SK-N-SH (cell line): ENCODE measurements at regions not wholly inside any gene's neighbourhood (a gene's known extent, or its start where the extent isn't known, plus 50 kb on each side); places are given as distances from the start of the nearest gene placed in this dataset.

Source experiments
- CTCF ChIA-PET: fragments of 300-600, 350-600 bp; formaldehyde crosslinking; extraction: SDS; loops from one replicate; lab custom pipeline; 2021; lab: Yijun Ruan, JAX
- POLR2A ChIA-PET: fragments of 350-600 bp; sonication (Branson Sonifier 250); formaldehyde crosslinking; extraction: SDS; loops from one replicate; lab custom pipeline; 2020; ENCODE audit warnings: antibody characterized with exemption, inconsistent platforms; lab: Yijun Ruan, JAX
- DNase-seq: peaks from one replicate; pipeline ENCODE4 v3.0.0; 2012
- H2AFZ ChIP-seq: fragments of 200-600 bp; sonication (generic); 2 replicates; pipeline ENCODE4 v1.8.1; 2016; ENCODE audit warnings: antibody characterized with exemption, mild to moderate bottlenecking, low read depth
- H3F3A ChIP-seq: fragments of 200-600 bp; sonication (generic); replicated peaks from 2 replicates; pipeline ENCODE3; 2016; ENCODE audit warnings: antibody characterized with exemption, mild to moderate bottlenecking; ENCODE audit not compliant: insufficient read depth
- H3K27ac ChIP-seq, 2 experiments: fragments of 200-500 bp in 1 of 2; fragments of 200-600 bp in 1 of 2; sonication (Bioruptor generic) in 1 of 2; sonication (generic), shearing (Covaris generic) in 1 of 2; 2 replicates each; pipeline versions ENCODE4 v1.5.1 to v1.6.1; 2014 to 2016; ENCODE audit warnings: low read depth in 2 of 2, inconsistent platforms in 1 of 2, low read length in 1 of 2, mild to moderate bottlenecking in 1 of 2, mixed read lengths in 1 of 2
- H3K27me3 ChIP-seq: fragments of 200-600 bp; sonication (generic), shearing (Covaris generic); 2 replicates; pipeline ENCODE4 v1.6.1; 2016; ENCODE audit warnings: mixed run types; ENCODE audit not compliant: insufficient read depth
- H3K36me3 ChIP-seq, 2 experiments: fragments of 200-500 bp in 1 of 2; fragments of 200-600 bp in 1 of 2; sonication (Bioruptor generic) in 1 of 2; sonication (generic) in 1 of 2; replicated peaks in 1 of 2; 2 replicates each; pipeline versions ENCODE3 to v1.5.1; 2014 to 2016; ENCODE audit warnings: low read length in 1 of 2, mild to moderate bottlenecking in 1 of 2; ENCODE audit not compliant: insufficient read depth in 2 of 2, control insufficient read depth in 1 of 2
- H3K4me1 ChIP-seq, 2 experiments: fragments of 200-500 bp in 1 of 2; fragments of 200-600 bp in 1 of 2; sonication (Bioruptor generic) in 1 of 2; sonication (generic), shearing (Covaris generic) in 1 of 2; 2 replicates each; pipeline versions ENCODE4 v1.5.1 to v1.6.1; 2014 to 2016; ENCODE audit warnings: low read depth in 1 of 2, low read length in 1 of 2, mixed run types in 1 of 2; ENCODE audit not compliant: insufficient read depth in 2 of 2, control insufficient read depth in 1 of 2
- H3K4me2 ChIP-seq: fragments of 200-600 bp; sonication (generic), shearing (Covaris generic); 2 replicates; pipeline ENCODE4 v1.6.1; 2017; ENCODE audit warnings: mixed run types
- H3K4me3 ChIP-seq, 2 experiments: fragments of 200-500 bp in 1 of 2; fragments of 200-600 bp in 1 of 2; sonication (Bioruptor generic) in 1 of 2; sonication (generic), shearing (Covaris generic) in 1 of 2; 2 replicates each; pipeline versions ENCODE4 v1.5.1 to v1.8.1; 2014 to 2016; ENCODE audit warnings: low read depth in 2 of 2, inconsistent platforms in 1 of 2, low read length in 1 of 2, mild to moderate bottlenecking in 1 of 2, mixed read lengths in 1 of 2, moderate library complexity in 1 of 2
- H3K79me2 ChIP-seq: fragments of 200-600 bp; sonication (generic); 2 replicates; pipeline ENCODE4 v1.8.1; 2017; ENCODE audit warnings: mild to moderate bottlenecking; ENCODE audit not compliant: insufficient read depth
- H3K9ac ChIP-seq: fragments of 200-600 bp; sonication (generic); 2 replicates; pipeline ENCODE4 v1.6.1; 2017; ENCODE audit warnings: mixed run types
- H3K9me2 ChIP-seq: fragments of 200-600 bp; sonication (generic); 2 replicates; pipeline ENCODE4 v1.6.1; 2017; ENCODE audit warnings: mixed run types
- H3K9me3 ChIP-seq: fragments of 200-600 bp; sonication (generic); 2 replicates; pipeline ENCODE4 v1.6.1; 2017; ENCODE audit warnings: mixed run types, mild to moderate bottlenecking, moderate library complexity
- H4K20me1 ChIP-seq: fragments of 200-600 bp; sonication (generic); 2 replicates; pipeline ENCODE4 v1.6.1; 2017; ENCODE audit warnings: mild to moderate bottlenecking, mixed run types; ENCODE audit not compliant: insufficient read depth
- CHD2 ChIP-seq: fragments of 150-350 bp; IDR thresholded peaks from 2 replicates; pipeline ENCODE4 v1.6.1; 2018; ENCODE audit warnings: low read length; ENCODE audit not compliant: partially characterized antibody
- FOSL2 ChIP-seq: IDR thresholded peaks from 2 replicates; pipeline ENCODE4 v1.4.0; 2012; ENCODE audit warnings: low read depth, mild to moderate bottlenecking, moderate library complexity, borderline replicate concordance
- FOXJ3 ChIP-seq: sonication (generic); formaldehyde crosslinking; IDR thresholded peaks from 2 replicates; pipeline ENCODE4 v1.5.1; 2020; ENCODE audit warnings: mild to moderate bottlenecking, missing genetic modification reagents
- GABPA ChIP-seq: IDR thresholded peaks from 2 replicates; pipeline ENCODE4 v1.4.0; 2012; ENCODE audit warnings: low read depth, mild to moderate bottlenecking
- MEF2A ChIP-seq: IDR thresholded peaks from 2 replicates; pipeline ENCODE4 v1.4.0; 2012; ENCODE audit warnings: low read depth, borderline replicate concordance
- MXI1 ChIP-seq: IDR thresholded peaks from 2 replicates; pipeline ENCODE4 v1.6.1; 2012; ENCODE audit warnings: mild to moderate bottlenecking, low read depth, low read length, improper control_type of control experiment
- POLR2AphosphoS5 ChIP-seq: IDR thresholded peaks from 2 replicates; pipeline ENCODE4 v1.6.1; 2012; ENCODE audit warnings: low read depth, low read length
- RAD21 ChIP-seq: IDR thresholded peaks from 2 replicates; pipeline ENCODE4 v1.6.1; 2012; ENCODE audit warnings: mild to moderate bottlenecking, low read length
- RCOR1 ChIP-seq: fragments of 150-350 bp; IDR thresholded peaks from 2 replicates; pipeline ENCODE4 v1.6.1; 2017; ENCODE audit warnings: antibody characterized with exemption, low read length
- RFX5 ChIP-seq: IDR thresholded peaks from 2 replicates; pipeline ENCODE4 v1.6.1; 2012; ENCODE audit warnings: mild to moderate bottlenecking, improper control_type of control experiment, low read length
- SIN3A ChIP-seq: IDR thresholded peaks from 2 replicates; pipeline ENCODE4 v1.6.1; 2012; ENCODE audit warnings: low read depth, mild to moderate bottlenecking, low read length, moderate library complexity, borderline replicate concordance
- SMC3 ChIP-seq: IDR thresholded peaks from 2 replicates; pipeline ENCODE4 v1.6.1; 2012; ENCODE audit warnings: low read depth, low read length, improper control_type of control experiment
- TAF1 ChIP-seq: IDR thresholded peaks from 2 replicates; pipeline ENCODE4 v1.6.1; 2012; ENCODE audit warnings: low read depth, mild to moderate bottlenecking, low read length, moderate library complexity, borderline replicate concordance
- TCF12 ChIP-seq: IDR thresholded peaks from 2 replicates; pipeline ENCODE4 v1.4.0; 2012
- TEAD4 ChIP-seq: IDR thresholded peaks from 2 replicates; pipeline ENCODE4 v1.4.0; 2012; ENCODE audit warnings: mild to moderate bottlenecking, borderline replicate concordance; ENCODE audit not compliant: insufficient read depth
- YY1 ChIP-seq: IDR thresholded peaks from 2 replicates; pipeline ENCODE4 v1.4.0; 2012; ENCODE audit warnings: low read depth, mild to moderate bottlenecking
- WGBS: methylation state at CpG from one replicate; pipeline ENCODE4 v1.1.6; 2017; ENCODE audit warnings: low lambda C conversion rate; 5-methylcytosine and 5-hydroxymethylcytosine counted together
- TF ChIP-seq, protein P1 (sequence below): IDR thresholded peaks from 2 replicates; pipeline ENCODE4 v1.4.0; 2012; ENCODE audit warnings: low read depth, borderline replicate concordance
- TF ChIP-seq, protein P2 (sequence below): IDR thresholded peaks from 2 replicates; pipeline ENCODE4 v1.4.0; 2012; ENCODE audit warnings: low read depth, borderline replicate concordance
- TF ChIP-seq, protein P3 (sequence below): IDR thresholded peaks from 2 replicates; pipeline ENCODE4 v1.4.0; 2012; ENCODE audit warnings: low read depth
- TF ChIP-seq, protein P4 (sequence below): fragments of 150-350 bp; IDR thresholded peaks from 2 replicates; pipeline ENCODE4 v1.6.1; 2016; ENCODE audit warnings: mild to moderate bottlenecking, low read depth, low read length
- TF ChIP-seq, protein P5 (sequence below): fragments of 200-600 bp; sonication (generic); IDR thresholded peaks from 2 replicates; pipeline ENCODE4 v1.6.1; 2017; ENCODE audit warnings: antibody characterized with exemption, mild to moderate bottlenecking, moderate library complexity

DNA sequence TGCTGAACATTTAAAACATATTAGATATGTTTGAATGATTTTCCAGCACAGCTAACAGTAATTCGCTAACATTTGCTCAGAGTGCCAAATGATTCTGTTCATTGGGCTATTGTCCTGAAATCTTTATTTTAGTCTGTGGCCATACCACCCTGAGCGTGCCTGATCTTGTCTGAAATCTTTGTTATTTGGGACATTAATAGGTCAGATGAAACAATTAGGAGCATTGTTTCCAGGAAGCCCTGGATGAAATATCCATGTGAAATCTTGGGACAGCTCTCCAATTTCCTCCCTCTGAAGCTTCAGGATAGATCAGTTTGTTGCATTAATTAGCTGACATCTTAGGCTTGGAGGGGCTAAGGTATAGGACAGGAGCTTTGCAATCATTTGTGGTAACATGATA lies 512.0 kb downstream of the KIF20B start:
- H2AFZ ChIP-seq: no peak overlapping the region
- WGBS: 7% methylated on average over 2 of the region's 2 CpGs
- no peaks in the 10 kb centered on the region for H3K4me1 ChIP-seq
- no peaks in the 10 kb centered on the region for H3K36me3 ChIP-seq
- H3K27ac ChIP-seq: no peak overlapping the region
- H3K9ac ChIP-seq: no peak overlapping the region
- TF ChIP-seq SIN3A (no peak), CHD2 (no peak), SMC3 (no peak), MEF2A (no peak), TCF12 (no peak), GABPA (no peak), RCOR1 (no peak), RFX5 (no peak)
- TF ChIP-seq, protein P1, sequence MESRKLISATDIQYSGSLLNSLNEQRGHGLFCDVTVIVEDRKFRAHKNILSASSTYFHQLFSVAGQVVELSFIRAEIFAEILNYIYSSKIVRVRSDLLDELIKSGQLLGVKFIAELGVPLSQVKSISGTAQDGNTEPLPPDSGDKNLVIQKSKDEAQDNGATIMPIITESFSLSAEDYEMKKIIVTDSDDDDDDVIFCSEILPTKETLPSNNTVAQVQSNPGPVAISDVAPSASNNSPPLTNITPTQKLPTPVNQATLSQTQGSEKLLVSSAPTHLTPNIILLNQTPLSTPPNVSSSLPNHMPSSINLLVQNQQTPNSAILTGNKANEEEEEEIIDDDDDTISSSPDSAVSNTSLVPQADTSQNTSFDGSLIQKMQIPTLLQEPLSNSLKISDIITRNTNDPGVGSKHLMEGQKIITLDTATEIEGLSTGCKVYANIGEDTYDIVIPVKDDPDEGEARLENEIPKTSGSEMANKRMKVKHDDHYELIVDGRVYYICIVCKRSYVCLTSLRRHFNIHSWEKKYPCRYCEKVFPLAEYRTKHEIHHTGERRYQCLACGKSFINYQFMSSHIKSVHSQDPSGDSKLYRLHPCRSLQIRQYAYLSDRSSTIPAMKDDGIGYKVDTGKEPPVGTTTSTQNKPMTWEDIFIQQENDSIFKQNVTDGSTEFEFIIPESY: no peak
- TF ChIP-seq, protein P2, sequence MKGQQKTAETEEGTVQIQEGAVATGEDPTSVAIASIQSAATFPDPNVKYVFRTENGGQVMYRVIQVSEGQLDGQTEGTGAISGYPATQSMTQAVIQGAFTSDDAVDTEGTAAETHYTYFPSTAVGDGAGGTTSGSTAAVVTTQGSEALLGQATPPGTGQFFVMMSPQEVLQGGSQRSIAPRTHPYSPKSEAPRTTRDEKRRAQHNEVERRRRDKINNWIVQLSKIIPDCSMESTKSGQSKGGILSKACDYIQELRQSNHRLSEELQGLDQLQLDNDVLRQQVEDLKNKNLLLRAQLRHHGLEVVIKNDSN: no peak
- no peaks in the 10 kb centered on the region for H4K20me1 ChIP-seq
- ChIA-PET CTCF (interaction anchor here (1.3 to 1.7 kb wide), 2 partner anchors 11 to 16 kb away, joined by 3 to 5 read pairs; no protein-coding TSS in a partner anchor), POLR2A (no interaction called here)
- H3K4me2 ChIP-seq: no peak overlapping the region
- H3F3A ChIP-seq: no peaks in the 10 kb centered on the region
- H3K4me3 ChIP-seq: no peak overlapping the region
- 0 out of 2 replicates have a peak, but pooled peaks cover 2% of the 10 kb centered on the region for H3K27me3 ChIP-seq
- H3K9me2 ChIP-seq: no peaks in the 10 kb centered on the region
- H3K79me2 ChIP-seq: no peaks in the 10 kb centered on the region
- H3K9me3 ChIP-seq: no peaks in the 10 kb centered on the region
- no peak for DNase-seq

DNA sequence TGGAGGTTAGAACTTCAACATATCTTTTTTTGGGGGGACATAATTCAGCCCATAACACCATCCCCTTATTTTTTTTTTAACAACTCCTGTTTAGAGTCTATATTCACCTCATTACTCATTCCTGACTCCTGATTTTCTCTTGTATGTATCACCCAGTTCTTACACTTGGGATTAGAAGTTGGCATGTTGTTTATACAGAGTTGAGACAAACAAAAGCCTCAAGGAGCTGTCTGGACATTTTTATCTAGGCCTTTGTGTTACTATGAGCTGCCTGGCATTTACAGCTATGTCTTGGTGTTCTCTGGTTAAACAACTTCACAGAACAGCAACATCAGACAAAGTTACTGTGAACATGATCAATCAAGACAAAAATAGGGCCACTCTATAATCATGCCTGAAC lies 517.5 kb downstream of the KIF20B start:
- H3K36me3 ChIP-seq: no peaks in the 10 kb centered on the region
- no peak overlapping the region for H3K9ac ChIP-seq
- no peaks in the 10 kb centered on the region for H3K9me2 ChIP-seq
- CTCF ChIA-PET: no interaction called here
- H4K20me1 ChIP-seq: no peaks in the 10 kb centered on the region
- no peak overlapping the region for H2AFZ ChIP-seq
- H3K4me1 ChIP-seq: no peaks in the 10 kb centered on the region
- H3K4me2 ChIP-seq: no peak overlapping the region
- H3K79me2 ChIP-seq: no peaks in the 10 kb centered on the region
- no peaks in the 10 kb centered on the region for H3K9me3 ChIP-seq
- no peak overlapping the region for H3K27ac ChIP-seq
- 0 out of 2 replicates have a peak, but pooled peaks cover 4% of the 10 kb centered on the region for H3K27me3 ChIP-seq
- no peak for DNase-seq
- POLR2A ChIA-PET: no interaction called here
- no peak overlapping the region for H3K4me3 ChIP-seq
- peaks cover 13% of the 10 kb centered on the region for H3F3A ChIP-seq
- no peak for TF ChIP-seq FOXJ3 (CRISPR knock-in tag)
- no peak for TF ChIP-seq RFX5
- TF ChIP-seq POLR2AphosphoS5: no peak
- TF ChIP-seq GABPA: no peak
- TF ChIP-seq TCF12: no peak
- no peak for TF ChIP-seq MXI1
- TF ChIP-seq, protein P3, sequence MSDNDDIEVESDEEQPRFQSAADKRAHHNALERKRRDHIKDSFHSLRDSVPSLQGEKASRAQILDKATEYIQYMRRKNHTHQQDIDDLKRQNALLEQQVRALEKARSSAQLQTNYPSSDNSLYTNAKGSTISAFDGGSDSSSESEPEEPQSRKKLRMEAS: no peak
- TF ChIP-seq RAD21: no peak
- TF ChIP-seq YY1: no peak
- TF ChIP-seq, protein P1: no peak
- TF ChIP-seq, protein P4, sequence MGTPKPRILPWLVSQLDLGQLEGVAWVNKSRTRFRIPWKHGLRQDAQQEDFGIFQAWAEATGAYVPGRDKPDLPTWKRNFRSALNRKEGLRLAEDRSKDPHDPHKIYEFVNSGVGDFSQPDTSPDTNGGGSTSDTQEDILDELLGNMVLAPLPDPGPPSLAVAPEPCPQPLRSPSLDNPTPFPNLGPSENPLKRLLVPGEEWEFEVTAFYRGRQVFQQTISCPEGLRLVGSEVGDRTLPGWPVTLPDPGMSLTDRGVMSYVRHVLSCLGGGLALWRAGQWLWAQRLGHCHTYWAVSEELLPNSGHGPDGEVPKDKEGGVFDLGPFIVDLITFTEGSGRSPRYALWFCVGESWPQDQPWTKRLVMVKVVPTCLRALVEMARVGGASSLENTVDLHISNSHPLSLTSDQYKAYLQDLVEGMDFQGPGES: no peak
- no peak for TF ChIP-seq TEAD4
- TF ChIP-seq, protein P5, sequence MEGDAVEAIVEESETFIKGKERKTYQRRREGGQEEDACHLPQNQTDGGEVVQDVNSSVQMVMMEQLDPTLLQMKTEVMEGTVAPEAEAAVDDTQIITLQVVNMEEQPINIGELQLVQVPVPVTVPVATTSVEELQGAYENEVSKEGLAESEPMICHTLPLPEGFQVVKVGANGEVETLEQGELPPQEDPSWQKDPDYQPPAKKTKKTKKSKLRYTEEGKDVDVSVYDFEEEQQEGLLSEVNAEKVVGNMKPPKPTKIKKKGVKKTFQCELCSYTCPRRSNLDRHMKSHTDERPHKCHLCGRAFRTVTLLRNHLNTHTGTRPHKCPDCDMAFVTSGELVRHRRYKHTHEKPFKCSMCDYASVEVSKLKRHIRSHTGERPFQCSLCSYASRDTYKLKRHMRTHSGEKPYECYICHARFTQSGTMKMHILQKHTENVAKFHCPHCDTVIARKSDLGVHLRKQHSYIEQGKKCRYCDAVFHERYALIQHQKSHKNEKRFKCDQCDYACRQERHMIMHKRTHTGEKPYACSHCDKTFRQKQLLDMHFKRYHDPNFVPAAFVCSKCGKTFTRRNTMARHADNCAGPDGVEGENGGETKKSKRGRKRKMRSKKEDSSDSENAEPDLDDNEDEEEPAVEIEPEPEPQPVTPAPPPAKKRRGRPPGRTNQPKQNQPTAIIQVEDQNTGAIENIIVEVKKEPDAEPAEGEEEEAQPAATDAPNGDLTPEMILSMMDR: no peak
- TF ChIP-seq FOSL2: no peak
- no peak for TF ChIP-seq TAF1
- no peak for TF ChIP-seq SMC3
